Dendritic cell treated with granulocyte-macrophage colony-stimulating factor and Interleukin-4, amounts not matched to agents 40 ng/mL and 50 ng/mL, for 4 days (primary cell): ENCODE measurements at regions not wholly inside any gene's neighbourhood (a gene's known extent, or its start where the extent isn't known, plus 50 kb on each side); places are given as distances from the start of the nearest gene placed in this dataset.

Source experiments
- H3K27ac Mint-ChIP-seq: one replicate; pipeline ENCODE4 v1.8.0; 2022; ENCODE audit warnings: mild to moderate bottlenecking, mixed read lengths
- H3K27me3 Mint-ChIP-seq: one replicate; pipeline ENCODE4 v1.8.0; 2022; ENCODE audit warnings: mild to moderate bottlenecking, mixed read lengths
- H3K36me3 Mint-ChIP-seq: one replicate; pipeline ENCODE4 v1.8.0; 2022; ENCODE audit warnings: low read depth, mixed read lengths
- H3K4me1 Mint-ChIP-seq: one replicate; pipeline ENCODE4 v1.8.0; 2022; ENCODE audit warnings: low read depth, mixed read lengths
- H3K4me3 Mint-ChIP-seq: one replicate; pipeline ENCODE4 v1.8.0; 2022; ENCODE audit warnings: mild to moderate bottlenecking, moderate library complexity, mixed read lengths
- H3K9me3 Mint-ChIP-seq: one replicate; pipeline ENCODE4 v1.8.0; 2022; ENCODE audit warnings: mixed read lengths
- intact Hi-C: fragments of 100-400 bp; cut with micrococcal nuclease; formaldehyde crosslinking; loops from one replicate; pipeline ENCODE4 v1.15.0; 2022

GRCh38 chr18:44541159-44541558 lies 139.5 kb upstream of the SETBP1 start:
- no peaks in the 10 kb centered on the region for H3K27me3 Mint-ChIP-seq
- peaks cover 9% of the 10 kb centered on the region for H3K4me1 Mint-ChIP-seq
- H3K36me3 Mint-ChIP-seq = no peaks in the 10 kb centered on the region
- intact Hi-C loops = no loop called here
- no peak overlapping the region for H3K4me3 Mint-ChIP-seq
- H3K9me3 Mint-ChIP-seq = no peaks in the 10 kb centered on the region
- H3K27ac Mint-ChIP-seq = no peak overlapping the region

GRCh38 chr18:44541781-44542180 lies 138.9 kb upstream of the SETBP1 start:
- Mint-ChIP-seq H3K27ac (no peak overlapping the region), H3K4me1 (peaks cover 4% of the 10 kb centered on the region), H3K36me3 (no peaks in the 10 kb centered on the region), H3K27me3 (no peaks in the 10 kb centered on the region), H3K4me3 (no peak overlapping the region), H3K9me3 (no peaks in the 10 kb centered on the region)
- intact Hi-C loops = no loop called here

GRCh38 chr18:44543387-44543786 lies 137.3 kb upstream of the SETBP1 start:
- Mint-ChIP-seq H3K9me3 (no peaks in the 10 kb centered on the region), H3K4me3 (no peak overlapping the region), H3K27me3 (no peaks in the 10 kb centered on the region), H3K36me3 (no peaks in the 10 kb centered on the region), H3K4me1 (peaks cover 4% of the 10 kb centered on the region), H3K27ac (no peak overlapping the region)
- intact Hi-C loops = no loop called here

- H3K9me3 Mint-ChIP-seq = no peaks in the 10 kb centered on the region
- H3K36me3 Mint-ChIP-seq = no peaks in the 10 kb centered on the region
- H3K27me3 Mint-ChIP-seq = no peaks in the 10 kb centered on the region
- intact Hi-C loops = no loop called here
- no peak overlapping the region for H3K27ac Mint-ChIP-seq
- no peak overlapping the region for H3K4me3 Mint-ChIP-seq
- peaks cover 14% of the 10 kb centered on the region for H3K4me1 Mint-ChIP-seq
Observed at GRCh38 chr18:44545359-44545985, 135.2 kb upstream of the SETBP1 start.

GRCh38 chr18:44546954-44547353 lies 133.7 kb upstream of the SETBP1 start:
- H3K27ac Mint-ChIP-seq = no peak overlapping the region
- peaks cover 19% of the 10 kb centered on the region for H3K4me1 Mint-ChIP-seq
- no peaks in the 10 kb centered on the region for H3K36me3 Mint-ChIP-seq
- no peaks in the 10 kb centered on the region for H3K27me3 Mint-ChIP-seq
- intact Hi-C loops = no loop called here
- no peaks in the 10 kb centered on the region for H3K9me3 Mint-ChIP-seq
- H3K4me3 Mint-ChIP-seq = no peak overlapping the region

- Mint-ChIP-seq H3K4me1 (peaks cover 19% of the 10 kb centered on the region), H3K4me3 (no peak overlapping the region), H3K27ac (no peak overlapping the region), H3K27me3 (no peaks in the 10 kb centered on the region), H3K9me3 (no peaks in the 10 kb centered on the region), H3K36me3 (no peaks in the 10 kb centered on the region)
- intact Hi-C loops = no loop called here
Observed at GRCh38 chr18:44548291-44549221, 132.1 kb upstream of the SETBP1 start.

GRCh38 chr18:44552706-44553105 lies 128.0 kb upstream of the SETBP1 start:
- intact Hi-C loops = no loop called here
- no peak overlapping the region for H3K27ac Mint-ChIP-seq
- no peaks in the 10 kb centered on the region for H3K36me3 Mint-ChIP-seq
- H3K4me3 Mint-ChIP-seq = no peak overlapping the region
- H3K9me3 Mint-ChIP-seq = no peaks in the 10 kb centered on the region
- H3K27me3 Mint-ChIP-seq = no peaks in the 10 kb centered on the region
- peaks cover 37% of the 10 kb centered on the region for H3K4me1 Mint-ChIP-seq

- H3K27me3 Mint-ChIP-seq = no peaks in the 10 kb centered on the region
- no peaks in the 10 kb centered on the region for H3K36me3 Mint-ChIP-seq
- no peaks in the 10 kb centered on the region for H3K9me3 Mint-ChIP-seq
- peaks cover 29% of the 10 kb centered on the region for H3K4me1 Mint-ChIP-seq
- H3K27ac Mint-ChIP-seq = peak overlapping the region; percentile 3
- H3K4me3 Mint-ChIP-seq = no peak overlapping the region
- intact Hi-C loops = no loop called here
Observed at GRCh38 chr18:44556296-44556695, 124.4 kb upstream of the SETBP1 start.

GRCh38 chr18:44557616-44558151 lies 123.0 kb upstream of the SETBP1 start:
- Mint-ChIP-seq H3K4me3 (no peak overlapping the region), H3K4me1 (peaks cover 24% of the 10 kb centered on the region), H3K36me3 (no peaks in the 10 kb centered on the region), H3K27me3 (no peaks in the 10 kb centered on the region), H3K27ac (no peak overlapping the region), H3K9me3 (no peaks in the 10 kb centered on the region)
- intact Hi-C loops = no loop called here

- Mint-ChIP-seq H3K4me3 (no peak overlapping the region), H3K9me3 (no peaks in the 10 kb centered on the region), H3K4me1 (peaks cover 32% of the 10 kb centered on the region), H3K27ac (no peak overlapping the region), H3K36me3 (no peaks in the 10 kb centered on the region), H3K27me3 (no peaks in the 10 kb centered on the region)
- intact Hi-C loops = no loop called here
Observed at GRCh38 chr18:44558767-44559166, 121.9 kb upstream of the SETBP1 start.

- intact Hi-C loops = no loop called here
- Mint-ChIP-seq H3K27ac (no peak overlapping the region), H3K4me3 (no peak overlapping the region), H3K9me3 (no peaks in the 10 kb centered on the region), H3K4me1 (peaks cover 25% of the 10 kb centered on the region), H3K27me3 (no peaks in the 10 kb centered on the region), H3K36me3 (no peaks in the 10 kb centered on the region)
Observed at GRCh38 chr18:44562986-44563385, 117.7 kb upstream of the SETBP1 start.

GRCh38 chr18:44564922-44565321 lies 115.8 kb upstream of the SETBP1 start:
- Mint-ChIP-seq H3K4me1 (peaks cover 20% of the 10 kb centered on the region), H3K9me3 (no peaks in the 10 kb centered on the region), H3K36me3 (no peaks in the 10 kb centered on the region), H3K27ac (no peak overlapping the region), H3K27me3 (no peaks in the 10 kb centered on the region), H3K4me3 (no peak overlapping the region)
- intact Hi-C loops = no loop called here

GRCh38 chr18:44568342-44568741 lies 112.3 kb upstream of the SETBP1 start:
- peaks cover 16% of the 10 kb centered on the region for H3K4me1 Mint-ChIP-seq

GRCh38 chr18:44568986-44569385 lies 111.7 kb upstream of the SETBP1 start:
- intact Hi-C loops = no loop called here
- no peaks in the 10 kb centered on the region for H3K9me3 Mint-ChIP-seq
- H3K36me3 Mint-ChIP-seq = no peaks in the 10 kb centered on the region
- H3K4me3 Mint-ChIP-seq = no peak overlapping the region
- H3K27me3 Mint-ChIP-seq = no peaks in the 10 kb centered on the region
- no peak overlapping the region for H3K27ac Mint-ChIP-seq
- peaks cover 12% of the 10 kb centered on the region for H3K4me1 Mint-ChIP-seq

More at GRCh38 chr18:44568342-44568741, 112.3 kb upstream of the SETBP1 start:
- Mint-ChIP-seq H3K9me3 (no peaks in the 10 kb centered on the region), H3K27ac (no peak overlapping the region), H3K36me3 (no peaks in the 10 kb centered on the region), H3K4me3 (no peak overlapping the region), H3K27me3 (no peaks in the 10 kb centered on the region)
- intact Hi-C loops = no loop called here
